HEK293T (cell line): ENCODE measurements at regions not wholly inside any gene's neighbourhood (a gene's known extent, or its start where the extent isn't known, plus 50 kb on each side); places are given as distances from the start of the nearest gene placed in this dataset.

Source experiments
- ARNT ChIP-seq: fragments of 450-650 bp; IDR thresholded peaks from 2 replicates; pipeline ENCODE4 v1.6.1; 2017; ENCODE audit warnings: mild to moderate bottlenecking
- BHLHE40 ChIP-seq: fragments of 450-650 bp; IDR thresholded peaks from 2 replicates; pipeline ENCODE4 v1.6.1; 2016; ENCODE audit warnings: mild to moderate bottlenecking, moderate library complexity, borderline replicate concordance
- ELF4 ChIP-seq: fragments of 450-650 bp; IDR thresholded peaks from 2 replicates; pipeline ENCODE4 v1.6.1; 2017; ENCODE audit warnings: antibody characterized with exemption
- FOXA1 ChIP-seq: fragments of 450-650 bp; IDR thresholded peaks from 2 replicates; pipeline ENCODE4 v1.6.1; 2016; ENCODE audit warnings: mild to moderate bottlenecking
- FOXK2 ChIP-seq: fragments of 450-650 bp; IDR thresholded peaks from 2 replicates; pipeline ENCODE4 v1.6.1; 2016; ENCODE audit warnings: mild to moderate bottlenecking
- FOXM1 ChIP-seq: fragments of 450-650 bp; IDR thresholded peaks from 2 replicates; pipeline ENCODE4 v1.6.1; 2017; ENCODE audit warnings: mild to moderate bottlenecking, borderline replicate concordance
- HDGF ChIP-seq: fragments of 450-650 bp; IDR thresholded peaks from 2 replicates; pipeline ENCODE4 v1.6.1; 2017; ENCODE audit warnings: antibody characterized with exemption, borderline replicate concordance
- LEF1 ChIP-seq: fragments of 450-650 bp; IDR thresholded peaks from 2 replicates; pipeline ENCODE4 v1.6.1; 2017; ENCODE audit warnings: mild to moderate bottlenecking, borderline replicate concordance
- NFRKB ChIP-seq: fragments of 450-650 bp; IDR thresholded peaks from 2 replicates; pipeline ENCODE4 v1.6.1; 2016; ENCODE audit warnings: mild to moderate bottlenecking, moderate library complexity
- SP1 ChIP-seq: fragments of 450-650 bp; IDR thresholded peaks from 2 replicates; pipeline ENCODE4 v1.6.1; 2017
- SUZ12 ChIP-seq: fragments of 450-650 bp; IDR thresholded peaks from 2 replicates; pipeline ENCODE4 v1.6.1; 2016; ENCODE audit warnings: mild to moderate bottlenecking
- TARDBP ChIP-seq: fragments of 450-650 bp; IDR thresholded peaks from 2 replicates; pipeline ENCODE4 v1.6.1; 2016
- TF ChIP-seq, protein P1 (sequence below): fragments of 450-650 bp; IDR thresholded peaks from 2 replicates; pipeline ENCODE4 v1.6.1; 2016

DNA sequence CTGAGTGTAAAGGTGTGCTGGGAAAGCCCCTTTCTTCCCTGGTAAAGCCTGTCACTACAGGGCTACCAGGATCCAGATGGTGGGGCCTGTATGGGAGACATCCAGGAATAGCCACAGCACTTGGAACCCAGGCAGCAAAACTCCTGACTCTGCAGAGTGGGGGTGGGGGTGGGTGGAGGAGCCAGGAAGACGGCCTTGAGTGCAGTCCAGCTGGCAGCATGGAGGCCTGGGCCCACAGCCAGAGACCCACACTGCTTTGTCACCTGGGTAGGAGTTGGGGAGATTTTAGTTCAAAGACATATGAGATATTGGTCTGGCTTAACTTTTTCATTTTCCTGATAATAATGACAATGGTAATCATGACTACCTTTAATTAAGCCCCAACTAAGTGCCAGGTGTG is 116.7 kb upstream of the MRPS22 start:
- TF ChIP-seq, protein P1, sequence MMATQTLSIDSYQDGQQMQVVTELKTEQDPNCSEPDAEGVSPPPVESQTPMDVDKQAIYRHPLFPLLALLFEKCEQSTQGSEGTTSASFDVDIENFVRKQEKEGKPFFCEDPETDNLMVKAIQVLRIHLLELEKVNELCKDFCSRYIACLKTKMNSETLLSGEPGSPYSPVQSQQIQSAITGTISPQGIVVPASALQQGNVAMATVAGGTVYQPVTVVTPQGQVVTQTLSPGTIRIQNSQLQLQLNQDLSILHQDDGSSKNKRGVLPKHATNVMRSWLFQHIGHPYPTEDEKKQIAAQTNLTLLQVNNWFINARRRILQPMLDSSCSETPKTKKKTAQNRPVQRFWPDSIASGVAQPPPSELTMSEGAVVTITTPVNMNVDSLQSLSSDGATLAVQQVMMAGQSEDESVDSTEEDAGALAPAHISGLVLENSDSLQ: no peak
- TF ChIP-seq ELF4 (no peak), HDGF (no peak), TARDBP (no peak), BHLHE40 (no peak), ARNT (no peak), SP1 (no peak), LEF1 (no peak), SUZ12 (no peak), FOXM1 (no peak), FOXA1 (no peak), NFRKB (no peak), FOXK2 (no peak)
